Mesodermal cell (in vitro differentiated cells): ENCODE measurements at regions not wholly inside any gene's neighbourhood (a gene's known extent, or its start where the extent isn't known, plus 50 kb on each side); places are given as distances from the start of the nearest gene placed in this dataset.
A peak's percentile ranks its signal among the peaks of the same experiment; 100 is the strongest.

ENCODE experiments used
- H3K27ac ChIP-seq: 2 replicates; pipeline ENCODE4 v1.7.0; 2013; ENCODE audit warnings: mild to moderate bottlenecking, low read depth, low read length, moderate library complexity; ENCODE audit not compliant: severe bottlenecking
- H3K36me3 ChIP-seq: 2 replicates; pipeline ENCODE4 v1.7.1; 2013; ENCODE audit warnings: mild to moderate bottlenecking, low read length, moderate library complexity; ENCODE audit not compliant: control insufficient read depth, insufficient read depth
- H3K4me1 ChIP-seq: one replicate; pipeline ENCODE4 v1.7.1; 2013; ENCODE audit warnings: mild to moderate bottlenecking, low read length; ENCODE audit not compliant: insufficient read depth, control insufficient read depth, poor library complexity, severe bottlenecking
- H3K4me3 ChIP-seq: 2 replicates; pipeline ENCODE4 v1.7.0; 2013; ENCODE audit warnings: low read length, control low read depth, mild to moderate bottlenecking; ENCODE audit not compliant: insufficient read depth, poor library complexity, severe bottlenecking; ENCODE audit errors: extremely low read depth
- H3K9me3 ChIP-seq: 2 replicates; pipeline ENCODE4 v1.7.1; 2013; ENCODE audit warnings: mild to moderate bottlenecking, low read length, moderate library complexity; ENCODE audit not compliant: control insufficient read depth
- WGBS, 2 experiments: methylation state at CpG; one replicate each; pipeline ENCODE4 v1.1.5; 2013; ENCODE audit warnings: missing lambda C conversion rate in 2 of 2; ENCODE audit not compliant: insufficient coverage in 2 of 2; 5-methylcytosine and 5-hydroxymethylcytosine counted together

DNA sequence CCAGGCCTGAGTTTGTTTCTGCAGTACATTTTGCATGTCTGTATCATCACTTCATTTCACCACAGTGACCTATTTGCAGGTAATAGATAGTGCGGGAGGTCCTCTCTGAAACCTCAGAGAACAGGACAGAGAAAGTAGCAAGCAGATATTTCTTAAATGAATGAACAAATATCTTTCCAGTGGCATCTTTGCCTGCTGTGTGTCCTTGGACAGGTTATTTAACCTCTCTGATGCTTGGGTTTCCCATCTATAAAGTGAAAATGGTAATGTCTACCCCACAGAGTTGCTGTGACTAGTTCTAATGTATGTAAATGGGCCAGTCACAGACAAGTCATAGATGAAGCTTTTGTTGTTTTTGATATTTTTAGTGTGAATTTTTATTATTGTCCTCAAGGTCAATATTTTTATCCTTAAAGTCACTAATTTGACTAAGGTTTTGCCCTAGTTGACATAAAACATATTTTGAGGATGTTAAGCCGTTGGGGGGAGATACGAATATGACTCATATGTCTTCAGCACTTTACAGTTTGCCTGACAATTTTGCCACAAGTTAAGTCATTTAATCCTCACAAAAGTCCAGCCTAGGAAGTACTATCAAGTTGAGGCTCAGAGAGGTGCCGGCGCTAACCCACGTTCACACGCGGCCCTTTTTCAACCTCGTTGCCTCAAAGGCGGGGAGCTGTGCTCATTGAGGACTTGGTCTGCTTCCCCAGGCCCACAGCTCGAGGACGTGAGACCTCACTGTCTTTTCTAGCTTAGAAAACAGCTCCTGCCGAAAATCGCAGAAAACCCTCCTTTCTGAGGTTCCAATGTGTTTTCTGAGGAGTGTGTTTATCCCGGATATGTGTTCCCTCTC is 126.7 kb upstream of the STX18 start:
- Histone ChIP-seq H3K27ac (peak overlapping the region; percentile 94), H3K36me3 (no peaks in the 10 kb centered on the region), H3K4me3 (no peak overlapping the region), H3K9me3 (no peaks in the 10 kb centered on the region), H3K4me1 (peaks cover 42% of the 10 kb centered on the region)
- 56 to 67% methylated on average over 11 to 15 of the region's 15 CpGs for WGBS, 2 experiments

DNA sequence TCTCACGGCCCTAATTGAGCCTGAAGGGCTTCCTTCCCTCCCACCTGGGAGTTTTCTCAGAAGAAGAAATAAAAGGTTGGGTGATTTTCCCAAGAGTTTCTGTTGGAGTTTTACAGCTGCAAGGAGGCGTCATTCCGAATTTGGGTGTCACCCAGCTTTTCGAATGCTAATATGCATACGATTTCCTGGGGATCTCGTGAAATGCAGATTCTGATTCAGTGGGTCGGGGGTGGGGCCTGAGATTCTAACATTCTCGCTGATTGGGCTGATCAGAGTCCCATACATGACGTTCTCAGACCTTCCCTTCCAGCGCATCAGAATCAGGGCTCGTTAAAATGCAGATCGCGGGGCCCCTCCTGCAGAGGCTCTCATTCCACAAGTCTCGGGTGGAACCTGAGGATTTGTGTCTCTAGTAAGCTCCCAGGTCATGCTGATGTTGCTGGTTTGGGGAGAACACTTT is 125.8 kb upstream of the STX18 start:
- Histone ChIP-seq H3K4me1 (peaks cover 42% of the 10 kb centered on the region), H3K4me3 (no peak overlapping the region), H3K36me3 (no peaks in the 10 kb centered on the region), H3K27ac (peak overlapping the region; percentile 94), H3K9me3 (no peaks in the 10 kb centered on the region)
- 2 to 8% methylated on average over 8 to 11 of the region's 14 CpGs for WGBS, 2 experiments

GRCh38 chr4:4666693-4667621 is 125.1 kb upstream of the STX18 start:
- H3K9me3 ChIP-seq = no peaks in the 10 kb centered on the region
- H3K27ac ChIP-seq = peak overlapping the region; percentile 94
- H3K4me3 ChIP-seq = no peak overlapping the region
- H3K4me1 ChIP-seq = peaks cover 39% of the 10 kb centered on the region
- WGBS, 2 experiments = 2 to 10% methylated on average over 6 to 9 of the region's 14 CpGs
- no peaks in the 10 kb centered on the region for H3K36me3 ChIP-seq

GRCh38 chr4:4666187-4666586 is 124.3 kb upstream of the STX18 start:
- Histone ChIP-seq H3K4me3 (no peak overlapping the region), H3K36me3 (no peaks in the 10 kb centered on the region), H3K27ac (peak overlapping the region; percentile 94), H3K9me3 (no peaks in the 10 kb centered on the region), H3K4me1 (peaks cover 32% of the 10 kb centered on the region)
- 60 to 69% methylated on average over 4 to 6 of the region's 7 CpGs for WGBS, 2 experiments

- Histone ChIP-seq H3K27ac (no peak overlapping the region), H3K4me1 (peaks cover 43% of the 10 kb centered on the region), H3K4me3 (no peak overlapping the region), H3K36me3 (no peaks in the 10 kb centered on the region), H3K9me3 (no peaks in the 10 kb centered on the region)
- WGBS, 2 experiments = 93 to 94% methylated on average over 5 of the region's 5 CpGs
These were observed 122.4 kb upstream of the STX18 start for GRCh38 chr4:4664234-4664633.

- peaks cover 31% of the 10 kb centered on the region for H3K4me1 ChIP-seq
- H3K4me3 ChIP-seq = no peak overlapping the region
- H3K27ac ChIP-seq = no peak overlapping the region
- H3K9me3 ChIP-seq = no peaks in the 10 kb centered on the region
- no peaks in the 10 kb centered on the region for H3K36me3 ChIP-seq
- WGBS, 2 experiments = 93 to 100% methylated on average over 6 to 10 of the region's 10 CpGs
These were observed 121.2 kb upstream of the STX18 start for GRCh38 chr4:4663028-4663427.

DNA sequence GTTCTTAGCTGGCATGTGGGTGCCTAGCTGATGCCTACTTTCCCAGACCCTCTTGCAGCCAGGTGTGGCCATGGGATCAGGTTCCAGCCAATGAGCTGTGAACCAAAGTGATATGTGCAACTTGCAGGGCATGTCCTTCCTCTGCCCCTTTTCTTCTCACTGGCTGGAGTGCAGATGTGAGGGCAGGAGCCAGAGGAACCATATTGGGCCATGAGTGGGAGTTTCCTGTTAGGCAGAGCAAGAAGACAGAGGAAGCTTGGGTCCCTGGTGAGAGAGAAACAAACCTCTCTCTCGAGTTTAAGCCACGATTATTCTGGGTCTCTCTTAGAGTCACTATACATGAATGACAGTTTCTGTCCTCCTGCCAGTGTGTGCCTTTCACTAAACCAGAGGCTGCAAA is 120.4 kb upstream of the STX18 start:
- Histone ChIP-seq H3K4me3 (no peak overlapping the region), H3K4me1 (peaks cover 23% of the 10 kb centered on the region), H3K36me3 (no peaks in the 10 kb centered on the region), H3K27ac (no peak overlapping the region), H3K9me3 (no peaks in the 10 kb centered on the region)
- 93 to 100% methylated on average over 2 of the region's 2 CpGs for WGBS, 2 experiments

DNA sequence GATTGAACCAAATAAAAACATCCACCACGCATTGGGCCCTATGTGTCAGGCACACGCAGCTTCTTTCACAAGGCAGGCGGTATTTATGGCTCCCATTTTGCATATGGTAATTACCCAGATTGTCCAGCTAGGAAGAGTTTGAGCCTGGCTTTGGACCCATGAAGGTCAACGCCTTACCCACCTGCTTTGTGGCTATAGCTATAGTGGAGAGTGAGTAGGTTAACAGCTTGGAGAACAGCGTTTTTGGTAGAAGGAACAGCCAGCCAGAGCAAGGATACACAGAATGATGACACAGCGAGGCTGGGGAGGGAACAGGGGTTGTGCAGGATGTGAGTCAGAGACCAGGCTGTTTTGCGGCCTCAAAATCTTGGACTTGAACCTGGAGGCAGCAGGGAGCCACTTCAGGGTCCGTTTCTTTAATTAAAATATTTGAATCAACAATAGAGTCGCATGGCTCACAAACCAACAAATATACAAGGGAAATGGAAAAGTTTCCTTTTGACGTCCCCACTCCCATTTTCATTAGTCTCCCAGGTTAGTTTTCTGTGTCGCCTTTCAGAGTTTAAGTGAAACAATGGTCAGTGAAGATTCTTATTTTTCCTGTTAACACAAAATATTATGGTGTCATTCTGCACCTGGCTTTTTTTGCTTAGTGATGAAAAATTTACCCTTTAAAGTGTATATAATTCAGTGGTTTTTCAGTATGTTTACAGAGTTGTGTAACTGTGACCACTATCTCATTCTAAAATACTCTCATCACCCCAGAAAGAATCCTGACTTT is 118.2 kb upstream of the STX18 start:
- Histone ChIP-seq H3K4me1 (peaks cover 11% of the 10 kb centered on the region), H3K36me3 (no peaks in the 10 kb centered on the region), H3K27ac (peak overlapping the region; percentile 41), H3K9me3 (no peaks in the 10 kb centered on the region), H3K4me3 (no peak overlapping the region)
- 80 to 86% methylated on average over 7 of the region's 11 CpGs for WGBS, 2 experiments

GRCh38 chr4:4658052-4658451 is 116.2 kb upstream of the STX18 start:
- H3K4me3 ChIP-seq = no peak overlapping the region
- no peaks in the 10 kb centered on the region for H3K36me3 ChIP-seq
- WGBS, 2 experiments = no CpG with 5 or more reads among the region's 2 CpGs
- H3K4me1 ChIP-seq = peaks cover 11% of the 10 kb centered on the region
- H3K27ac ChIP-seq = no peak overlapping the region
- no peaks in the 10 kb centered on the region for H3K9me3 ChIP-seq

DNA sequence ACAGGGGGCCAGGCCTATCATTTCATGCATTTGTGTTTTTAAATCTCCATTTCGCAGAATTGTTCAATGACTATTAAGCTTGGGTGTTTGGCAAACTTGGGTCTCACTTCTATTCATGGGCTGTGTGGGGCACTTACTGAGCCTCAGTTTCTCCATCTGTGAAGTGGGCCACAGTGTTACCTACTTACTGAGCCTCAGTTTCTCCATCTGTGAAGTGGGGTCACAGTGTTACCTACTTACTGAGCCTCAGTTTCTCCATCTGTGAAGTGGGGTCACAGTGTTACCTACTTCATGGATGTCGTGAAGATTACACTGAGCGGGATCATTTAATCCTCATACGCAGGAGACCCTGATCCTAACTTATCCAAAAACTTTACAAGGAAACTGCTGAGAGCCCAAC is 115.1 kb upstream of the STX18 start:
- H3K9me3 ChIP-seq = no peaks in the 10 kb centered on the region
- no peak overlapping the region for H3K4me3 ChIP-seq
- WGBS, 2 experiments = 96 to 98% methylated on average over 4 of the region's 4 CpGs
- H3K4me1 ChIP-seq = peaks cover 13% of the 10 kb centered on the region
- H3K36me3 ChIP-seq = no peaks in the 10 kb centered on the region
- H3K27ac ChIP-seq = no peak overlapping the region
